GM21367 (cell line): ENCODE measurements at regions not wholly inside any gene's neighbourhood (a gene's known extent, or its start where the extent isn't known, plus 50 kb on each side); places are given as distances from the start of the nearest gene placed in this dataset.

Experiments used
- ATAC-seq: cut with Tn5 transposase; IDR thresholded peaks from one replicate; pipeline ENCODE4 v1.9.1; 2021; ENCODE audit not compliant: unreplicated experiment

DNA sequence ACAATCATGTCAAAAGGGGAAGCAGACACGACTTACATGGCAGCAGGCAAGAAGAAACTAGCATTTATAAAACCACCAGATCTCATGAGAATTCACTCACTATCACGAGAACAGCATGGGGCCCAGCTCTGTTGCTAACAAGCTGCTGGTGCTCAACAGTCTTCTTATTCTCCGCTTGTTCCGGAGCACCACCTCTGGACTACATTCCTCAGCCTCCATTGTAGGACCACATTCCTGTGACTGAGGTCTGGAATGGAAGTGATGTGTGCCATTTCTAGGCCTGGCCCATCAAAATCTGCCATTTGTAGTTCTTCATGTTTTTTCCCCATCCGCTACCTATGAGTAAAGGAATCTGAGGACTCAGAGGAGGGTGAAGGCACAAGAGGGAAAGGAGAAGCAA, 111.5 kb upstream of the PTCHD1 start:
- no peak for ATAC-seq

DNA sequence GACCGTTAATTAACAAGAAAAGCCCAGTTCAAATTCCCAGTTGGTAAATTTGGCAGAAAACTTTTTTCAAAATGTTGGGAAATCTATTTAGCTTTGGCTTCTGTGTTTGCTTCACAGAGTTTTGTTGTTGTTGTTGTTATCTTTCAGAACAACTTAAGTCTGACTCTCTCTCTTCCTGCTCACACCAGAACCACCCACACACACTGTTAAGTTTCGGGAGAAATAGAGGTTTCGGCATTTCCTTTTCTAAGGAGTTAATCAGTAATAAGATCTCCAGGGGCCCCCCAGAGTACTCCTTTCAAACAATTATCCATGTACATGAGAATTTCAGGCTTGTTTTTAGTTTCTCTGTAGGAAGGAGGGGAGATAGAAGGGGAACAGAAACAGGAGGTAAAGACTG, 106.2 kb upstream of the PTCHD1 start:
- no peak for ATAC-seq

DNA sequence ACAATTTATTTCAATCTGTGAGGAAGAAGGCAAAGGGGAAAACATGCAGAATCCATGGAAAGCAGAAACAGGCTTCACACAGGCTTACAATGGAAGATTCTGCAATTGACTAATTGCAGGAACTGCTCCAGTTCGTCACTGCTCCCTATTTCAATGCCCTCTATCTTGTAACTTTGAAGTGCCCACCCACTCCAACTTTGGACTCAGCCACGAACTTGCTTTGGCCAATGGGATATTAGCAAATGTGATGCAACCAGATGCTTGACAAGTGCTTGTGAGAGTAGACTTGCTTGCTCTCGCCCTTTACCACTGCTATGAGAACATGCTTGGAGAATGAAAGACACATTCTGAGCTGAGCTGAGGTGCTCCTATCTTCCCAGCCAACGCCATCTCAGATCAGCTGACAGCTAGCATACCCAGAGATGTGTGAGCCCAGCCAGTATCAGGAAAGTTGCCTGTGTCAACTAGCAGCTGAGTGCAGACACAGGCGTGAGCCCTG, 105.7 kb upstream of the PTCHD1 start:
- ATAC-seq = no peak

- no peak for ATAC-seq
These were observed 99.6 kb upstream of the PTCHD1 start for GRCh38 chrX:23235051-23235450.

DNA sequence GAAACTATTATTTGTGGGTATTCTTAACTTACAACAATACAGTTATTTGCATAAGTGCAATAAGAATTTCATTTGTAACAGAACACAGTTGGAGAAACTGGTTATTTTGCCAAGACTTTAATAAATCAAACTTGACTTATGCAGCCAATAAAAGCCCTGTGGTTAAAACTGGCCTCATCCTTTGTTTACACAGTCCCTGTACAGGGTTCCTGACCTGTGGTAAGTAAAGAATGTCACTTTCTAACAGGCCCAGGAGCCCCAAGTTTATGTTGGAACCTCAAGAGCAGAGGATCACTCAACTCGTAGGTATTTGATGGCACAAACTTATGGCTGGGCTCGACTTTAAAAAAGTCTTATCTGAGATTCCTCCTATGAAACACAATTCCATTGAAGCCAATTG, 88.6 kb upstream of the PTCHD1 start:
- no peak for ATAC-seq

- no peak for ATAC-seq
These were observed 86.5 kb upstream of the PTCHD1 start for GRCh38 chrX:23248187-23248586.

DNA sequence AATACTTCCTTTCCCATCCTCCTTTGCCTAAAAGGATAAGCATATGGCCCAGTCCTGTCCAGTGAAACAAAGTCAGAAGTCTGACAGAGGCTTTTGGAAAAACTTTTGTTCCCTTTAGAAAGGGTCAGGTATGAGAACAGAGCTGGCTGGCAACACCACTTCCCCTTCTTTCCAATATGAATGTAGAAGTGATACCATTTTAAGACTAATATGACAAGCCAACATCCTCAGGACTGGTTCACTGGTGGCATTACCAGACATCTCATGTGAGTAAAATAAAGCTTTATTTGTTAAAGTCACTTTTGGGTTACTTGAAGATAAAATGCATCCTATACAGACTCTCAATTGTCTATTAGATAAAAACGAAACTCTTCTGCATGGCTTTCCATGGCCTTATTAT, 83.6 kb upstream of the PTCHD1 start:
- ATAC-seq = no peak

- no peak for ATAC-seq
These were observed 70.8 kb upstream of the PTCHD1 start for GRCh38 chrX:23263892-23264291.

DNA sequence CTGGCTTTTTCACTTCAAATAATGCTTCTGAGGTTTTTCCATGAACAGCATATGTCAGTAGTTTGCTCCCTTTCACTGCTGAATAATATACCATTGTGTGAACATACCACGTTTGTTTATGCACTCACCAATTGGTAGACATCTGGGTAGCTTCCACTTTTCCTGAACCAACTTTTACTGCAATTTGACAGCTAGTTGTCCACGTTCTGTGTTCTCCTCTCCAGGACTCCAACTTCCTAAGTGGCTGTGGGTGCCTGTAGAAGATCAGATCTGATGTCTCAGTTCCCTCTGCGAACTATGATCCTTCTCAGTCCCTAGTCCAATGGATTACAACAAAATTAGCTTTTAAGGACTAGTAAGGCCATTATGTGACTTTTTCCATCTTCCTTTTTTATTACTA, 64.7 kb upstream of the PTCHD1 start:
- no peak for ATAC-seq

- no peak for ATAC-seq
These were observed 63.6 kb upstream of the PTCHD1 start for GRCh38 chrX:23271026-23271425.

GRCh38 chrX:23276475-23276874, 58.2 kb upstream of the PTCHD1 start:
- ATAC-seq = no peak
